Activated naive CD8-positive, alpha-beta T cell treated with anti-CD3 and anti-CD28 coated beads for 36 hours (primary cell): ENCODE measurements at regions not wholly inside any gene's neighbourhood (a gene's known extent, or its start where the extent isn't known, plus 50 kb on each side); places are given as distances from the start of the nearest gene placed in this dataset.
"Not testable (repeated sequence)": the region's sequence is repeated elsewhere in the genome, so short reads cannot be mapped to it uniquely, and the experiment has no call there.

Experiments used
- DNase-seq: peaks from one replicate; pipeline ENCODE4 v3.0.0; 2021
- H3K27ac Mint-ChIP-seq: one replicate; pipeline ENCODE4 v1.8.0; 2022; ENCODE audit warnings: mild to moderate bottlenecking, moderate library complexity, mixed read lengths
- H3K27me3 Mint-ChIP-seq: one replicate; pipeline ENCODE4 v1.8.0; 2022; ENCODE audit warnings: mild to moderate bottlenecking, mixed read lengths
- H3K36me3 Mint-ChIP-seq: one replicate; pipeline ENCODE4 v1.8.0; 2021; ENCODE audit warnings: mild to moderate bottlenecking, mixed read lengths
- H3K4me1 Mint-ChIP-seq: one replicate; pipeline ENCODE4 v1.8.0; 2021; ENCODE audit warnings: mixed read lengths
- H3K4me3 Mint-ChIP-seq: one replicate; pipeline ENCODE4 v1.8.0; 2022; ENCODE audit warnings: mild to moderate bottlenecking, moderate library complexity, mixed read lengths
- H3K9me3 Mint-ChIP-seq: one replicate; pipeline ENCODE4 v1.8.0; 2022; ENCODE audit warnings: mixed read lengths

- no peaks in the 10 kb centered on the region for H3K4me1 Mint-ChIP-seq
- no peak overlapping the region for H3K27ac Mint-ChIP-seq
- no peaks in the 10 kb centered on the region for H3K36me3 Mint-ChIP-seq
- no peak for DNase-seq
- H3K4me3 Mint-ChIP-seq, result no peak overlapping the region
- peaks cover 2% of the 10 kb centered on the region for H3K9me3 Mint-ChIP-seq
- H3K27me3 Mint-ChIP-seq, result no peaks in the 10 kb centered on the region
Measured at GRCh38 chr3:162643245-162643644, 1146.6 kb downstream of the OTOL1 start.

GRCh38 chr3:162647321-162647720, 1150.7 kb downstream of the OTOL1 start:
- H3K27ac Mint-ChIP-seq, result no peak overlapping the region
- no peaks in the 10 kb centered on the region for H3K4me1 Mint-ChIP-seq
- peaks cover 5% of the 10 kb centered on the region for H3K9me3 Mint-ChIP-seq
- no peaks in the 10 kb centered on the region for H3K27me3 Mint-ChIP-seq
- H3K36me3 Mint-ChIP-seq, result no peaks in the 10 kb centered on the region
- no peak for DNase-seq
- no peak overlapping the region for H3K4me3 Mint-ChIP-seq

GRCh38 chr3:162658003-162658402, 1161.4 kb downstream of the OTOL1 start:
- Mint-ChIP-seq H3K27me3 (no peaks in the 10 kb centered on the region), H3K27ac (no peak overlapping the region), H3K36me3 (no peaks in the 10 kb centered on the region), H3K9me3 (peaks cover 2% of the 10 kb centered on the region), H3K4me1 (no peaks in the 10 kb centered on the region), H3K4me3 (no peak overlapping the region)
- DNase-seq, result no peak

GRCh38 chr3:162665684-162666391, 1169.2 kb downstream of the OTOL1 start:
- Mint-ChIP-seq H3K4me3 (no peak overlapping the region), H3K36me3 (no peaks in the 10 kb centered on the region), H3K27me3 (no peaks in the 10 kb centered on the region), H3K9me3 (no peaks in the 10 kb centered on the region), H3K27ac (no peak overlapping the region), H3K4me1 (no peaks in the 10 kb centered on the region)
- no peak for DNase-seq

- no peak overlapping the region for H3K27ac Mint-ChIP-seq
- peaks cover 2% of the 10 kb centered on the region for H3K9me3 Mint-ChIP-seq
- H3K4me3 Mint-ChIP-seq, result no peak overlapping the region
- no peak for DNase-seq
- no peaks in the 10 kb centered on the region for H3K4me1 Mint-ChIP-seq
- H3K27me3 Mint-ChIP-seq, result no peaks in the 10 kb centered on the region
- H3K36me3 Mint-ChIP-seq, result no peaks in the 10 kb centered on the region
Measured at GRCh38 chr3:162666835-162667234, 1170.2 kb downstream of the OTOL1 start.

GRCh38 chr3:162670181-162670580, 1173.6 kb downstream of the OTOL1 start:
- DNase-seq, result no peak
- H3K4me3 Mint-ChIP-seq, result no peak overlapping the region
- no peak overlapping the region for H3K27ac Mint-ChIP-seq
- peaks cover 2% of the 10 kb centered on the region for H3K9me3 Mint-ChIP-seq
- H3K4me1 Mint-ChIP-seq, result no peaks in the 10 kb centered on the region
- H3K27me3 Mint-ChIP-seq, result no peaks in the 10 kb centered on the region
- H3K36me3 Mint-ChIP-seq, result no peaks in the 10 kb centered on the region

GRCh38 chr3:162677475-162677874, 1180.9 kb downstream of the OTOL1 start:
- H3K9me3 Mint-ChIP-seq, result no peaks in the 10 kb centered on the region

GRCh38 chr3:162678941-162679340, 1182.3 kb downstream of the OTOL1 start:
- Mint-ChIP-seq H3K27ac (no peak overlapping the region), H3K27me3 (no peaks in the 10 kb centered on the region), H3K4me3 (no peak overlapping the region), H3K36me3 (no peaks in the 10 kb centered on the region), H3K4me1 (no peaks in the 10 kb centered on the region), H3K9me3 (no peaks in the 10 kb centered on the region)
- no peak for DNase-seq

More at GRCh38 chr3:162677475-162677874, 1180.9 kb downstream of the OTOL1 start:
- Mint-ChIP-seq H3K36me3 (no peaks in the 10 kb centered on the region), H3K27ac (no peak overlapping the region), H3K4me3 (no peak overlapping the region), H3K27me3 (no peaks in the 10 kb centered on the region), H3K4me1 (no peaks in the 10 kb centered on the region)
- DNase-seq, result no peak

- H3K27ac Mint-ChIP-seq, result no peak overlapping the region
- H3K4me3 Mint-ChIP-seq, result no peak overlapping the region
- peaks cover 2% of the 10 kb centered on the region for H3K9me3 Mint-ChIP-seq
- H3K27me3 Mint-ChIP-seq, result no peaks in the 10 kb centered on the region
- no peaks in the 10 kb centered on the region for H3K4me1 Mint-ChIP-seq
- H3K36me3 Mint-ChIP-seq, result no peaks in the 10 kb centered on the region
- DNase-seq, result no peak
Measured at GRCh38 chr3:162684260-162684659, 1187.7 kb downstream of the OTOL1 start.

GRCh38 chr3:162699291-162699690, 1202.7 kb downstream of the OTOL1 start:
- DNase-seq, result no peak
- H3K27me3 Mint-ChIP-seq, result no peaks in the 10 kb centered on the region
- H3K36me3 Mint-ChIP-seq, result no peaks in the 10 kb centered on the region

GRCh38 chr3:162701211-162701610, 1204.6 kb downstream of the OTOL1 start:
- no peaks in the 10 kb centered on the region for H3K4me1 Mint-ChIP-seq

More at GRCh38 chr3:162699291-162699690, 1202.7 kb downstream of the OTOL1 start:
- no peaks in the 10 kb centered on the region for H3K4me1 Mint-ChIP-seq
- no peak overlapping the region for H3K4me3 Mint-ChIP-seq
- H3K27ac Mint-ChIP-seq, result no peak overlapping the region
- no peaks in the 10 kb centered on the region for H3K9me3 Mint-ChIP-seq

GRCh38 chr3:162702768-162703385, 1206.3 kb downstream of the OTOL1 start:
- H3K36me3 Mint-ChIP-seq, result no peaks in the 10 kb centered on the region
- no peak overlapping the region for H3K4me3 Mint-ChIP-seq
- H3K27ac Mint-ChIP-seq, result no peak overlapping the region
- no peaks in the 10 kb centered on the region for H3K4me1 Mint-ChIP-seq
- DNase-seq, result no peak
- no peaks in the 10 kb centered on the region for H3K9me3 Mint-ChIP-seq
- H3K27me3 Mint-ChIP-seq, result no peaks in the 10 kb centered on the region

More at GRCh38 chr3:162701211-162701610, 1204.6 kb downstream of the OTOL1 start:
- no peak overlapping the region for H3K4me3 Mint-ChIP-seq
- no peak for DNase-seq
- no peaks in the 10 kb centered on the region for H3K9me3 Mint-ChIP-seq
- no peaks in the 10 kb centered on the region for H3K36me3 Mint-ChIP-seq
- H3K27ac Mint-ChIP-seq, result no peak overlapping the region
- no peaks in the 10 kb centered on the region for H3K27me3 Mint-ChIP-seq

- no peaks in the 10 kb centered on the region for H3K9me3 Mint-ChIP-seq
- no peak overlapping the region for H3K4me3 Mint-ChIP-seq
- DNase-seq, result no peak
- H3K27ac Mint-ChIP-seq, result no peak overlapping the region
- no peaks in the 10 kb centered on the region for H3K4me1 Mint-ChIP-seq
- no peaks in the 10 kb centered on the region for H3K27me3 Mint-ChIP-seq
- H3K36me3 Mint-ChIP-seq, result no peaks in the 10 kb centered on the region
Measured at GRCh38 chr3:162704238-162704637, 1207.6 kb downstream of the OTOL1 start.

GRCh38 chr3:162704799-162705385, 1208.3 kb downstream of the OTOL1 start:
- no peaks in the 10 kb centered on the region for H3K4me1 Mint-ChIP-seq
- H3K4me3 Mint-ChIP-seq, result no peak overlapping the region
- no peak for DNase-seq
- H3K36me3 Mint-ChIP-seq, result no peaks in the 10 kb centered on the region
- H3K27ac Mint-ChIP-seq, result no peak overlapping the region
- peaks cover 2% of the 10 kb centered on the region for H3K9me3 Mint-ChIP-seq
- H3K27me3 Mint-ChIP-seq, result no peaks in the 10 kb centered on the region

GRCh38 chr3:162708394-162708793, 1211.8 kb downstream of the OTOL1 start:
- H3K9me3 Mint-ChIP-seq, H3K4me3 Mint-ChIP-seq, H3K4me1 Mint-ChIP-seq, H3K27me3 Mint-ChIP-seq, H3K27ac Mint-ChIP-seq, DNase-seq, H3K36me3 Mint-ChIP-seq: not testable (repeated sequence)
